HEK293 (cell line): ENCODE measurements at regions not wholly inside any gene's neighbourhood (a gene's known extent, or its start where the extent isn't known, plus 50 kb on each side); places are given as distances from the start of the nearest gene placed in this dataset.

Experiments used
- CTCF ChIA-PET: fragments of 350-600 bp; formaldehyde crosslinking; extraction: SDS; loops from one replicate; lab custom pipeline; 2021; ENCODE audit warnings: antibody characterized with exemption; lab: Yijun Ruan, JAX
- POLR2A ChIA-PET: fragments of 300-600 bp; formaldehyde crosslinking; extraction: SDS; loops from one replicate; lab custom pipeline; 2020; ENCODE audit warnings: antibody characterized with exemption, inconsistent platforms; lab: Yijun Ruan, JAX
- H3K27ac ChIP-seq: fragments of 200-500 bp; sonication (Bioruptor generic); 2 replicates; pipeline ENCODE4 v1.5.1; 2014; ENCODE audit warnings: low read depth, low read length, control low read depth, inconsistent platforms; ENCODE audit errors: extremely low read depth
- H3K36me3 ChIP-seq, 2 experiments: fragments of 200-500 bp in 1 of 2; sonication (Bioruptor generic) in 1 of 2; 1 replicate in 1 of 2; 2 replicates in 1 of 2; pipeline ENCODE4 v1.5.1; 2014 to 2017; ENCODE audit warnings: inconsistent platforms in 2 of 2, low read length in 2 of 2; ENCODE audit not compliant: control insufficient read depth in 2 of 2, insufficient read depth in 1 of 2
- H3K4me1 ChIP-seq: fragments of 200-500 bp; sonication (Bioruptor generic); 2 replicates; pipeline ENCODE4 v1.5.1; 2014; ENCODE audit warnings: mild to moderate bottlenecking, low read length, inconsistent platforms; ENCODE audit not compliant: control insufficient read depth, insufficient read depth
- H3K4me3 ChIP-seq: 2 replicates; pipeline ENCODE4 v1.5.1; 2011; ENCODE audit warnings: low read depth, mild to moderate bottlenecking, control low read depth, low read length, moderate library complexity
- H3K9me3 ChIP-seq: fragments of 200-500 bp; sonication (Bioruptor generic); 2 replicates; pipeline ENCODE4 v1.5.1; 2014; ENCODE audit warnings: low read depth, low read length, inconsistent platforms; ENCODE audit not compliant: control insufficient read depth, insufficient read depth
- PBX3 ChIP-seq: sonication (generic); formaldehyde crosslinking; IDR thresholded peaks from 2 replicates; pipeline ENCODE4 v1.8.1; 2022; ENCODE audit warnings: mild to moderate bottlenecking, moderate library complexity, missing genetic modification reagents
- PRDM6 ChIP-seq: fragments of 450-650 bp; formaldehyde crosslinking; IDR thresholded peaks from 2 replicates; pipeline ENCODE4 v1.5.1; 2017; ENCODE audit warnings: missing biosample characterization, missing genetic modification characterization
- SP2 ChIP-seq: fragments of 450-650 bp; formaldehyde crosslinking; IDR thresholded peaks from 2 replicates; pipeline ENCODE4 v1.5.1; 2016; ENCODE audit warnings: missing biosample characterization, missing genetic modification characterization
- SP3 ChIP-seq: fragments of 450-650 bp; formaldehyde crosslinking; IDR thresholded peaks from 2 replicates; pipeline ENCODE4 v1.5.1; 2016; ENCODE audit warnings: missing biosample characterization, missing genetic modification characterization
- YY1 ChIP-seq: fragments of 450-650 bp; formaldehyde crosslinking; IDR thresholded peaks from 2 replicates; pipeline ENCODE4 v1.5.1; 2018; ENCODE audit warnings: missing biosample characterization, missing genetic modification characterization
- ZBTB1 ChIP-seq: fragments of 450-650 bp; formaldehyde crosslinking; IDR thresholded peaks from 2 replicates; pipeline ENCODE4 v1.5.1; 2016; ENCODE audit warnings: missing biosample characterization, missing genetic modification characterization
- ZFHX2 ChIP-seq: fragments of 450-650 bp; formaldehyde crosslinking; conservative IDR thresholded peaks from 2 replicates; pipeline ENCODE4 v1.5.1; 2016; ENCODE audit warnings: missing biosample characterization, missing genetic modification characterization
- ZNF155 ChIP-seq: fragments of 450-650 bp; formaldehyde crosslinking; IDR thresholded peaks from 2 replicates; pipeline ENCODE4 v1.5.1; 2016; ENCODE audit warnings: missing biosample characterization, missing genetic modification characterization
- ZNF223 ChIP-seq: fragments of 450-650 bp; formaldehyde crosslinking; IDR thresholded peaks from 2 replicates; pipeline ENCODE4 v1.5.1; 2016; ENCODE audit warnings: missing biosample characterization, missing genetic modification characterization
- ZNF292 ChIP-seq: fragments of 450-650 bp; formaldehyde crosslinking; IDR thresholded peaks from 2 replicates; pipeline ENCODE4 v1.5.1; 2016; ENCODE audit warnings: low read depth, missing biosample characterization, missing genetic modification characterization, borderline replicate concordance
- ZNF302 ChIP-seq: fragments of 450-650 bp; formaldehyde crosslinking; IDR thresholded peaks from 2 replicates; pipeline ENCODE4 v1.5.1; 2016; ENCODE audit warnings: missing biosample characterization, missing genetic modification characterization, low read depth
- ZNF488 ChIP-seq: fragments of 450-650 bp; formaldehyde crosslinking; IDR thresholded peaks from 2 replicates; pipeline ENCODE4 v1.5.1; 2016; ENCODE audit warnings: missing biosample characterization, missing genetic modification characterization
- ZNF585B ChIP-seq: fragments of 450-650 bp; formaldehyde crosslinking; IDR thresholded peaks from 2 replicates; pipeline ENCODE4 v1.5.1; 2016; ENCODE audit warnings: missing biosample characterization, missing genetic modification characterization
- ZNF623 ChIP-seq: fragments of 450-650 bp; formaldehyde crosslinking; IDR thresholded peaks from 2 replicates; pipeline ENCODE4 v1.5.1; 2016; ENCODE audit warnings: missing biosample characterization, missing genetic modification characterization
- ZNF639 ChIP-seq: fragments of 450-650 bp; formaldehyde crosslinking; IDR thresholded peaks from 2 replicates; pipeline ENCODE4 v1.5.1; 2016; ENCODE audit warnings: missing biosample characterization, missing genetic modification characterization
- ZNF660 ChIP-seq: fragments of 450-650 bp; IDR thresholded peaks from 2 replicates; pipeline ENCODE4 v1.5.1; 2018; ENCODE audit warnings: missing biosample characterization, mild to moderate bottlenecking, missing genetic modification characterization
- ZNF701 ChIP-seq: fragments of 450-650 bp; formaldehyde crosslinking; IDR thresholded peaks from 2 replicates; pipeline ENCODE4 v1.5.1; 2016; ENCODE audit warnings: missing biosample characterization, missing genetic modification characterization
- ZNF707 ChIP-seq: fragments of 450-650 bp; formaldehyde crosslinking; IDR thresholded peaks from 2 replicates; pipeline ENCODE4 v1.5.1; 2016; ENCODE audit warnings: missing biosample characterization, missing genetic modification characterization
- ZNF776 ChIP-seq: fragments of 450-650 bp; formaldehyde crosslinking; IDR thresholded peaks from 2 replicates; pipeline ENCODE4 v1.5.0; 2017; ENCODE audit warnings: missing biosample characterization, missing genetic modification characterization, borderline replicate concordance
- ZSCAN18 ChIP-seq: fragments of 450-650 bp; formaldehyde crosslinking; IDR thresholded peaks from 2 replicates; pipeline ENCODE4 v1.5.1; 2016; ENCODE audit warnings: missing biosample characterization, missing genetic modification characterization

- CTCF ChIA-PET: no interaction called here
These were observed 186.0 kb upstream of the MKI67 start for GRCh38 chr10:128312250-128312649.

GRCh38 chr10:128314686-128315085, 188.5 kb upstream of the MKI67 start:
- H3K36me3 ChIP-seq: no peaks in the 10 kb centered on the region
- H3K9me3 ChIP-seq: no peaks in the 10 kb centered on the region
- H3K4me1 ChIP-seq: peaks cover 5% of the 10 kb centered on the region; the same call in 1 of the 2 replicates
- H3K27ac ChIP-seq: no peak overlapping the region
- CTCF ChIA-PET: no interaction called here
- POLR2A ChIA-PET: no interaction called here
- TF ChIP-seq ZNF639 (no peak), ZNF660 (no peak), ZFHX2 (tag by site-specific recombination) (no peak), ZNF302 (tag by site-specific recombination) (no peak), ZBTB1 (tag by site-specific recombination) (no peak), YY1 (no peak), ZNF776 (tag by site-specific recombination) (no peak), PBX3 (CRISPR knock-in tag) (no peak), ZNF623 (tag by site-specific recombination) (no peak), SP2 (tag by site-specific recombination) (no peak), ZNF223 (tag by site-specific recombination) (no peak)
- TF ChIP-seq, all 188 proteins: peak for 0
- H3K4me3 ChIP-seq: no peak overlapping the region

More at GRCh38 chr10:128312250-128312649, 186.0 kb upstream of the MKI67 start:
- Histone ChIP-seq H3K27ac (no peak overlapping the region), H3K36me3 (no peaks in the 10 kb centered on the region), H3K9me3 (no peaks in the 10 kb centered on the region), H3K4me1 (no peaks in the 10 kb centered on the region), H3K4me3 (no peak overlapping the region)
- POLR2A ChIA-PET: no interaction called here
- TF ChIP-seq ZNF155 (tag by site-specific recombination) (no peak), ZNF585B (tag by site-specific recombination) (no peak), SP3 (tag by site-specific recombination) (no peak), ZNF701 (tag by site-specific recombination) (no peak), PRDM6 (tag by site-specific recombination) (no peak)

GRCh38 chr10:128316121-128316726, 190.0 kb upstream of the MKI67 start:
- no peaks in the 10 kb centered on the region for H3K36me3 ChIP-seq
- H3K4me1 ChIP-seq: peaks cover 5% of the 10 kb centered on the region; the same call in 1 of the 2 replicates
- CTCF ChIA-PET: interaction anchor here (0.6 kb wide), 1 partner anchor 135 kb away, joined by 3 read pairs; no protein-coding TSS in a partner anchor
- H3K4me3 ChIP-seq: no peak overlapping the region
- no peak overlapping the region for H3K27ac ChIP-seq
- no peaks in the 10 kb centered on the region for H3K9me3 ChIP-seq
- POLR2A ChIA-PET: no interaction called here
- TF ChIP-seq ZNF488 (tag by site-specific recombination) (no peak), ZNF707 (no peak), ZBTB1 (tag by site-specific recombination) (no peak), ZSCAN18 (no peak), ZNF292 (tag by site-specific recombination) (no peak)
